ENCODE measurements at regions not wholly inside any gene's neighbourhood (a gene's known extent, or its start where the extent isn't known, plus 50 kb on each side); places are given as distances from the start of the nearest gene placed in this dataset.

- DNase-seq (ENCODE audit: low read depth in 3 of 3, low spot score in 2 of 3), result no peak
These were observed 338.0 kb downstream of the MATN1 start for GRCh38 chr1:30385246-30385995.

- DNase-seq (ENCODE audit: low read depth in 3 of 3, low spot score in 2 of 3), result no peak
These were observed 338.8 kb downstream of the MATN1 start for GRCh38 chr1:30384286-30385245.

- DNase-seq (ENCODE audit: low read depth in 3 of 3, low spot score in 2 of 3), result no peak
These were observed 340.1 kb downstream of the MATN1 start for GRCh38 chr1:30383221-30383711.

GRCh38 chr1:30382496-30382895, 340.9 kb downstream of the MATN1 start:
- no peak for DNase-seq (ENCODE audit: low read depth in 3 of 3, low spot score in 2 of 3)

- no peak for DNase-seq (ENCODE audit: low read depth in 3 of 3, low spot score in 2 of 3)
These were observed 341.6 kb downstream of the MATN1 start for GRCh38 chr1:30381671-30382365.

- no peak for DNase-seq (ENCODE audit: low read depth in 3 of 3, low spot score in 2 of 3)
These were observed 342.1 kb downstream of the MATN1 start for GRCh38 chr1:30381266-30381665.

- no peak for DNase-seq (ENCODE audit: low read depth in 3 of 3, low spot score in 2 of 3)
These were observed 342.8 kb downstream of the MATN1 start for GRCh38 chr1:30380625-30380984.

- peak; percentile 63 to 76 (median 64) for DNase-seq (ENCODE audit: low read depth in 3 of 3, low spot score in 2 of 3)
These were observed 343.4 kb downstream of the MATN1 start for GRCh38 chr1:30379684-30380624.

GRCh38 chr1:30378991-30379581, 344.3 kb downstream of the MATN1 start:
- DNase-seq (ENCODE audit: low read depth in 3 of 3, low spot score in 2 of 3), result peak; percentile 25 to 60 (median 33)

- no peak for DNase-seq (ENCODE audit: low read depth in 3 of 3, low spot score in 2 of 3)
These were observed 345.3 kb downstream of the MATN1 start for GRCh38 chr1:30378003-30378596.

GRCh38 chr1:30377230-30378002, 346.0 kb downstream of the MATN1 start:
- no peak for DNase-seq (ENCODE audit: low read depth in 3 of 3, low spot score in 2 of 3)

- DNase-seq (ENCODE audit: low read depth in 3 of 3, low spot score in 2 of 3), result no peak
These were observed 347.2 kb downstream of the MATN1 start for GRCh38 chr1:30376054-30376697.

- no peak for DNase-seq (ENCODE audit: low read depth in 3 of 3, low spot score in 2 of 3)
These were observed 348.2 kb downstream of the MATN1 start for GRCh38 chr1:30375156-30375555.

GRCh38 chr1:30374400-30375070, 348.9 kb downstream of the MATN1 start:
- no peak for DNase-seq (ENCODE audit: low read depth in 3 of 3, low spot score in 2 of 3)

GRCh38 chr1:30373471-30374399, 349.6 kb downstream of the MATN1 start:
- no peak for DNase-seq (ENCODE audit: low read depth in 3 of 3, low spot score in 2 of 3)

- no peak for DNase-seq (ENCODE audit: low read depth in 3 of 3, low spot score in 2 of 3)
These were observed 350.5 kb downstream of the MATN1 start for GRCh38 chr1:30372792-30373433.
